ENCODE measurements at regions not wholly inside any gene's neighbourhood (a gene's known extent, or its start where the extent isn't known, plus 50 kb on each side); places are given as distances from the start of the nearest gene placed in this dataset.

DNA sequence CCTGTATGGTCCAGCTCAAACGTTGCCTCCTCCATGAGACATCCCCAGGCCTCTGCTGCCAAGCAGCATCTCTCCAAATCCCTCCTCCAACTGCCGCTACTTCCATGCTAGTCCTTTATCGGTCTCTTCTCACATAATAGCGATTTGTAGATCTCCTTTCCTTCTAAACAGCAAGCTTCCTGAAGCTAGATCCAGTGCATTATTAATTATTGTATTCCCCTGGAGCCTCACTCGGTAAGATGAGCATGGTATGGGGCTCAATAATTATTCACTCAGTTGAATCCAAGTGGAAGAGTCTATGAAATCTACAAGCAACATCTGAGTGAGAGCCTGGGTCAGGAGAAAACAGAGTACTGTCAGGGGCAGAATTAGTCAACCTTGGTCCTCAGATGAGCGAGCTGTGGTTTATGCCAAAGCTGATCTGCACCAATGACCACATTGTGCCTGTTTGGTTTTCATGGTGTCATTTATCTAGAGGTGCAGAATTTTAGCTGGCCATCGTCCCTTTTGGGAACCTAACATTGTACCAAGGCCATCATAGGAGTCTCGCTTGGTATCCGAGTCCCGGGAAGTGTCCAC, 93.8 kb upstream of the UBE2E1 start:
- TF ChIP-seq, protein P1, sequence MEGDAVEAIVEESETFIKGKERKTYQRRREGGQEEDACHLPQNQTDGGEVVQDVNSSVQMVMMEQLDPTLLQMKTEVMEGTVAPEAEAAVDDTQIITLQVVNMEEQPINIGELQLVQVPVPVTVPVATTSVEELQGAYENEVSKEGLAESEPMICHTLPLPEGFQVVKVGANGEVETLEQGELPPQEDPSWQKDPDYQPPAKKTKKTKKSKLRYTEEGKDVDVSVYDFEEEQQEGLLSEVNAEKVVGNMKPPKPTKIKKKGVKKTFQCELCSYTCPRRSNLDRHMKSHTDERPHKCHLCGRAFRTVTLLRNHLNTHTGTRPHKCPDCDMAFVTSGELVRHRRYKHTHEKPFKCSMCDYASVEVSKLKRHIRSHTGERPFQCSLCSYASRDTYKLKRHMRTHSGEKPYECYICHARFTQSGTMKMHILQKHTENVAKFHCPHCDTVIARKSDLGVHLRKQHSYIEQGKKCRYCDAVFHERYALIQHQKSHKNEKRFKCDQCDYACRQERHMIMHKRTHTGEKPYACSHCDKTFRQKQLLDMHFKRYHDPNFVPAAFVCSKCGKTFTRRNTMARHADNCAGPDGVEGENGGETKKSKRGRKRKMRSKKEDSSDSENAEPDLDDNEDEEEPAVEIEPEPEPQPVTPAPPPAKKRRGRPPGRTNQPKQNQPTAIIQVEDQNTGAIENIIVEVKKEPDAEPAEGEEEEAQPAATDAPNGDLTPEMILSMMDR (IDR thresholded peaks at IDR 0.05; ENCODE audit: low read depth, low read length, poor library complexity, severe bottlenecking) = no peak
- no peak for TF ChIP-seq EZH2phosphoT487 (IDR thresholded peaks at IDR 0.05; ENCODE audit: borderline replicate concordance, low read length)
